WTC11 (cell line): ENCODE measurements at regions not wholly inside any gene's neighbourhood (a gene's known extent, or its start where the extent isn't known, plus 50 kb on each side); places are given as distances from the start of the nearest gene placed in this dataset.

Experiments used
- ARID4B ChIP-seq: sonication (generic); formaldehyde crosslinking; IDR thresholded peaks from 2 replicates; pipeline ENCODE4 v1.8.0; 2023; ENCODE audit warnings: missing genetic modification reagents, mild to moderate bottlenecking, borderline replicate concordance
- CREB1 ChIP-seq: sonication (generic); formaldehyde crosslinking; IDR thresholded peaks from 2 replicates; pipeline ENCODE4 v1.8.0; 2023; ENCODE audit warnings: mild to moderate bottlenecking, missing genetic modification reagents
- E2F4 ChIP-seq: sonication (generic); formaldehyde crosslinking; IDR thresholded peaks from 2 replicates; pipeline ENCODE4 v1.8.1; 2022; ENCODE audit warnings: low read depth, mild to moderate bottlenecking, moderate library complexity, missing genetic modification reagents, borderline replicate concordance
- GABPB1 ChIP-seq: sonication (generic); formaldehyde crosslinking; IDR thresholded peaks from 2 replicates; pipeline ENCODE4 v1.8.1; 2023; ENCODE audit warnings: mild to moderate bottlenecking, missing genetic modification reagents
- MAX ChIP-seq: sonication (generic); formaldehyde crosslinking; IDR thresholded peaks from 2 replicates; pipeline ENCODE4 v1.8.0; 2022; ENCODE audit warnings: mild to moderate bottlenecking, missing genetic modification reagents
- OVOL2 ChIP-seq: fragments of 250-450 bp; sonication (Bioruptor Pico); IDR thresholded peaks from 2 replicates; pipeline ENCODE4 v1.9.0; 2021; ENCODE audit warnings: mild to moderate bottlenecking, borderline replicate concordance
- RELA ChIP-seq: sonication (generic); formaldehyde crosslinking; IDR thresholded peaks from 2 replicates; pipeline ENCODE4 v1.8.1; 2022; ENCODE audit warnings: missing genetic modification reagents, mild to moderate bottlenecking, borderline replicate concordance
- SOX15 ChIP-seq: fragments of 250-450 bp; sonication (Bioruptor Pico); IDR thresholded peaks from 2 replicates; pipeline ENCODE4 v1.9.0; 2021; ENCODE audit warnings: mild to moderate bottlenecking
- ZNF121 ChIP-seq: sonication (generic); formaldehyde crosslinking; IDR thresholded peaks from 2 replicates; pipeline ENCODE4 v1.8.0; 2023; ENCODE audit warnings: missing genetic modification reagents
- TF ChIP-seq, protein P1 (sequence below): fragments of 200-600 bp; IDR thresholded peaks from 2 replicates; pipeline ENCODE4 v1.8.0; 2022; ENCODE audit warnings: antibody characterized with exemption
- TF ChIP-seq, protein P2 (sequence below): sonication (generic); formaldehyde crosslinking; IDR thresholded peaks from 2 replicates; pipeline ENCODE4 v1.8.0; 2023; ENCODE audit warnings: missing genetic modification reagents
- TF ChIP-seq, protein P3 (sequence below): sonication (generic); formaldehyde crosslinking; IDR thresholded peaks from 2 replicates; pipeline ENCODE4 v1.8.1; 2023; ENCODE audit warnings: mild to moderate bottlenecking, missing genetic modification reagents, moderate library complexity

DNA sequence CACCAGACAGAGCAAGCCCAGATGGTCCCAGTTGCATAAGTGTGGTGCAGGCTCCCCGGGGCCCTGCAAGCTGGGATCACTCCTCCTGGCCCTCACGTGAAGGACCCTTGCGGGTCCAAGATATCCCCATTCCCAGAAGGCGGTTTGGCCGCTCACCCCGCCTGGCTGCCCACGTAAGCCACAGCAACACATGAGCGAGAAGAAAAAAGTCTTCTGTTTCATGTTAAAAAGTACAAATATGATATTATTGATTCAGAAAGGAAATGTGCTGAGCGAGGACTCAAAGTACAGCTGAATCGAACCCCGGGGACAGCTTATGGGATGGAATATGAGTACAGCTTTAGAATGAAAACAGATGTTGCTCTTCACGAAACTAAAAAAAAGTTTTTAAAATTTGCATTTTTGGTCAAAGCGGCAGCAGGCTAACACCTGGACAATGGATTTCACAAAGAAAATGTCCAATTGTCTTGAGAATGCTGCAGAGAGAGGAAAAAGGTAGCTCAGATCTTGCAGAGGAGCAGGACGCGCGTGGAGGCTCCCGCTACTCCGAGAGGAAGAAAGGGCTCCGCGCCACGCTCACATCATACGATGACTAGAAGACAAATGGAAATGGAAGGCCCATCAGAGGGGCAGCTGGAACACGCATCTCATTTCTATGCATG is 427.6 kb downstream of the IRX1 start:
- TF ChIP-seq, protein P1, sequence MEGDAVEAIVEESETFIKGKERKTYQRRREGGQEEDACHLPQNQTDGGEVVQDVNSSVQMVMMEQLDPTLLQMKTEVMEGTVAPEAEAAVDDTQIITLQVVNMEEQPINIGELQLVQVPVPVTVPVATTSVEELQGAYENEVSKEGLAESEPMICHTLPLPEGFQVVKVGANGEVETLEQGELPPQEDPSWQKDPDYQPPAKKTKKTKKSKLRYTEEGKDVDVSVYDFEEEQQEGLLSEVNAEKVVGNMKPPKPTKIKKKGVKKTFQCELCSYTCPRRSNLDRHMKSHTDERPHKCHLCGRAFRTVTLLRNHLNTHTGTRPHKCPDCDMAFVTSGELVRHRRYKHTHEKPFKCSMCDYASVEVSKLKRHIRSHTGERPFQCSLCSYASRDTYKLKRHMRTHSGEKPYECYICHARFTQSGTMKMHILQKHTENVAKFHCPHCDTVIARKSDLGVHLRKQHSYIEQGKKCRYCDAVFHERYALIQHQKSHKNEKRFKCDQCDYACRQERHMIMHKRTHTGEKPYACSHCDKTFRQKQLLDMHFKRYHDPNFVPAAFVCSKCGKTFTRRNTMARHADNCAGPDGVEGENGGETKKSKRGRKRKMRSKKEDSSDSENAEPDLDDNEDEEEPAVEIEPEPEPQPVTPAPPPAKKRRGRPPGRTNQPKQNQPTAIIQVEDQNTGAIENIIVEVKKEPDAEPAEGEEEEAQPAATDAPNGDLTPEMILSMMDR: no peak
- TF ChIP-seq, protein P2, sequence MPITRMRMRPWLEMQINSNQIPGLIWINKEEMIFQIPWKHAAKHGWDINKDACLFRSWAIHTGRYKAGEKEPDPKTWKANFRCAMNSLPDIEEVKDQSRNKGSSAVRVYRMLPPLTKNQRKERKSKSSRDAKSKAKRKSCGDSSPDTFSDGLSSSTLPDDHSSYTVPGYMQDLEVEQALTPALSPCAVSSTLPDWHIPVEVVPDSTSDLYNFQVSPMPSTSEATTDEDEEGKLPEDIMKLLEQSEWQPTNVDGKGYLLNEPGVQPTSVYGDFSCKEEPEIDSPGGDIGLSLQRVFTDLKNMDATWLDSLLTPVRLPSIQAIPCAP (CRISPR knock-in tag): no peak
- TF ChIP-seq E2F4 (CRISPR knock-in tag): no peak
- no peak for TF ChIP-seq SOX15
- TF ChIP-seq, protein P3, sequence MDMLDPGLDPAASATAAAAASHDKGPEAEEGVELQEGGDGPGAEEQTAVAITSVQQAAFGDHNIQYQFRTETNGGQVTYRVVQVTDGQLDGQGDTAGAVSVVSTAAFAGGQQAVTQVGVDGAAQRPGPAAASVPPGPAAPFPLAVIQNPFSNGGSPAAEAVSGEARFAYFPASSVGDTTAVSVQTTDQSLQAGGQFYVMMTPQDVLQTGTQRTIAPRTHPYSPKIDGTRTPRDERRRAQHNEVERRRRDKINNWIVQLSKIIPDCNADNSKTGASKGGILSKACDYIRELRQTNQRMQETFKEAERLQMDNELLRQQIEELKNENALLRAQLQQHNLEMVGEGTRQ (CRISPR knock-in tag): no peak
- no peak for TF ChIP-seq ARID4B (CRISPR knock-in tag)
- no peak for TF ChIP-seq GABPB1 (CRISPR knock-in tag)
- no peak for TF ChIP-seq RELA (CRISPR knock-in tag)
- no peak for TF ChIP-seq MAX (CRISPR knock-in tag)
- TF ChIP-seq OVOL2 (CRISPR knock-in tag): no peak
- no peak for TF ChIP-seq CREB1
- TF ChIP-seq ZNF121 (CRISPR knock-in tag): no peak
